SK-N-SH (cell line): ENCODE measurements at regions not wholly inside any gene's neighbourhood (a gene's known extent, or its start where the extent isn't known, plus 50 kb on each side); places are given as distances from the start of the nearest gene placed in this dataset.

Source experiments
- CTCF ChIA-PET: fragments of 300-600, 350-600 bp; formaldehyde crosslinking; extraction: SDS; loops from one replicate; lab custom pipeline; 2021; lab: Yijun Ruan, JAX
- POLR2A ChIA-PET: fragments of 350-600 bp; sonication (Branson Sonifier 250); formaldehyde crosslinking; extraction: SDS; loops from one replicate; lab custom pipeline; 2020; ENCODE audit warnings: antibody characterized with exemption, inconsistent platforms; lab: Yijun Ruan, JAX
- DNase-seq: peaks from one replicate; pipeline ENCODE4 v3.0.0; 2012
- H2AFZ ChIP-seq: fragments of 200-600 bp; sonication (generic); 2 replicates; pipeline ENCODE4 v1.8.1; 2016; ENCODE audit warnings: antibody characterized with exemption, mild to moderate bottlenecking, low read depth
- H3F3A ChIP-seq: fragments of 200-600 bp; sonication (generic); replicated peaks from 2 replicates; pipeline ENCODE3; 2016; ENCODE audit warnings: antibody characterized with exemption, mild to moderate bottlenecking; ENCODE audit not compliant: insufficient read depth
- H3K27ac ChIP-seq, 2 experiments: fragments of 200-500 bp in 1 of 2; fragments of 200-600 bp in 1 of 2; sonication (Bioruptor generic) in 1 of 2; sonication (generic), shearing (Covaris generic) in 1 of 2; 2 replicates each; pipeline versions ENCODE4 v1.5.1 to v1.6.1; 2014 to 2016; ENCODE audit warnings: low read depth in 2 of 2, inconsistent platforms in 1 of 2, low read length in 1 of 2, mild to moderate bottlenecking in 1 of 2, mixed read lengths in 1 of 2
- H3K27me3 ChIP-seq: fragments of 200-600 bp; sonication (generic), shearing (Covaris generic); 2 replicates; pipeline ENCODE4 v1.6.1; 2016; ENCODE audit warnings: mixed run types; ENCODE audit not compliant: insufficient read depth
- H3K36me3 ChIP-seq, 2 experiments: fragments of 200-500 bp in 1 of 2; fragments of 200-600 bp in 1 of 2; sonication (Bioruptor generic) in 1 of 2; sonication (generic) in 1 of 2; replicated peaks in 1 of 2; 2 replicates each; pipeline versions ENCODE3 to v1.5.1; 2014 to 2016; ENCODE audit warnings: low read length in 1 of 2, mild to moderate bottlenecking in 1 of 2; ENCODE audit not compliant: insufficient read depth in 2 of 2, control insufficient read depth in 1 of 2
- H3K4me1 ChIP-seq, 2 experiments: fragments of 200-500 bp in 1 of 2; fragments of 200-600 bp in 1 of 2; sonication (Bioruptor generic) in 1 of 2; sonication (generic), shearing (Covaris generic) in 1 of 2; 2 replicates each; pipeline versions ENCODE4 v1.5.1 to v1.6.1; 2014 to 2016; ENCODE audit warnings: low read depth in 1 of 2, low read length in 1 of 2, mixed run types in 1 of 2; ENCODE audit not compliant: insufficient read depth in 2 of 2, control insufficient read depth in 1 of 2
- H3K4me2 ChIP-seq: fragments of 200-600 bp; sonication (generic), shearing (Covaris generic); 2 replicates; pipeline ENCODE4 v1.6.1; 2017; ENCODE audit warnings: mixed run types
- H3K4me3 ChIP-seq, 2 experiments: fragments of 200-500 bp in 1 of 2; fragments of 200-600 bp in 1 of 2; sonication (Bioruptor generic) in 1 of 2; sonication (generic), shearing (Covaris generic) in 1 of 2; 2 replicates each; pipeline versions ENCODE4 v1.5.1 to v1.8.1; 2014 to 2016; ENCODE audit warnings: low read depth in 2 of 2, inconsistent platforms in 1 of 2, low read length in 1 of 2, mild to moderate bottlenecking in 1 of 2, mixed read lengths in 1 of 2, moderate library complexity in 1 of 2
- H3K79me2 ChIP-seq: fragments of 200-600 bp; sonication (generic); 2 replicates; pipeline ENCODE4 v1.8.1; 2017; ENCODE audit warnings: mild to moderate bottlenecking; ENCODE audit not compliant: insufficient read depth
- H3K9ac ChIP-seq: fragments of 200-600 bp; sonication (generic); 2 replicates; pipeline ENCODE4 v1.6.1; 2017; ENCODE audit warnings: mixed run types
- H3K9me2 ChIP-seq: fragments of 200-600 bp; sonication (generic); 2 replicates; pipeline ENCODE4 v1.6.1; 2017; ENCODE audit warnings: mixed run types
- H3K9me3 ChIP-seq: fragments of 200-600 bp; sonication (generic); 2 replicates; pipeline ENCODE4 v1.6.1; 2017; ENCODE audit warnings: mixed run types, mild to moderate bottlenecking, moderate library complexity
- H4K20me1 ChIP-seq: fragments of 200-600 bp; sonication (generic); 2 replicates; pipeline ENCODE4 v1.6.1; 2017; ENCODE audit warnings: mild to moderate bottlenecking, mixed run types; ENCODE audit not compliant: insufficient read depth
- CHD2 ChIP-seq: fragments of 150-350 bp; IDR thresholded peaks from 2 replicates; pipeline ENCODE4 v1.6.1; 2018; ENCODE audit warnings: low read length; ENCODE audit not compliant: partially characterized antibody
- CTCF ChIP-seq: fragments of 200-600 bp; sonication (generic); IDR thresholded peaks from 2 replicates; pipeline ENCODE4 v1.6.1; 2017; ENCODE audit warnings: antibody characterized with exemption, mild to moderate bottlenecking, moderate library complexity
- ELF1 ChIP-seq: IDR thresholded peaks from 2 replicates; pipeline ENCODE4 v1.4.0; 2012
- EP300 ChIP-seq, 2 experiments: IDR thresholded peaks; 2 replicates each; pipeline versions ENCODE4 v1.4.0 to v1.6.1; 2012; ENCODE audit warnings: borderline replicate concordance in 1 of 2, low read depth in 1 of 2, low read length in 1 of 2
- EZH2phosphoT487 ChIP-seq: fragments of 200-600 bp; sonication (generic); IDR thresholded peaks from 2 replicates; pipeline ENCODE4 v1.6.1; 2017; ENCODE audit warnings: low read depth, mixed run types, mild to moderate bottlenecking, antibody characterized with exemption, moderate library complexity, borderline replicate concordance
- FOSL2 ChIP-seq: IDR thresholded peaks from 2 replicates; pipeline ENCODE4 v1.4.0; 2012; ENCODE audit warnings: low read depth, mild to moderate bottlenecking, moderate library complexity, borderline replicate concordance
- GABPA ChIP-seq: IDR thresholded peaks from 2 replicates; pipeline ENCODE4 v1.4.0; 2012; ENCODE audit warnings: low read depth, mild to moderate bottlenecking
- GATA2 ChIP-seq: sonication (generic); formaldehyde crosslinking; IDR thresholded peaks from 2 replicates; pipeline ENCODE4 v1.5.0; 2020; ENCODE audit warnings: mild to moderate bottlenecking, missing genetic modification reagents
- JUND ChIP-seq: IDR thresholded peaks from 2 replicates; pipeline ENCODE4 v1.4.0; 2012
- MEF2A ChIP-seq: IDR thresholded peaks from 2 replicates; pipeline ENCODE4 v1.4.0; 2012; ENCODE audit warnings: low read depth, borderline replicate concordance
- MXI1 ChIP-seq: IDR thresholded peaks from 2 replicates; pipeline ENCODE4 v1.6.1; 2012; ENCODE audit warnings: mild to moderate bottlenecking, low read depth, low read length, improper control_type of control experiment
- NFIC ChIP-seq: IDR thresholded peaks from 2 replicates; pipeline ENCODE4 v1.4.0; 2012; ENCODE audit warnings: borderline replicate concordance
- POLR2AphosphoS5 ChIP-seq: IDR thresholded peaks from 2 replicates; pipeline ENCODE4 v1.6.1; 2012; ENCODE audit warnings: low read depth, low read length
- RCOR1 ChIP-seq: fragments of 150-350 bp; IDR thresholded peaks from 2 replicates; pipeline ENCODE4 v1.6.1; 2017; ENCODE audit warnings: antibody characterized with exemption, low read length
- RFX5 ChIP-seq: IDR thresholded peaks from 2 replicates; pipeline ENCODE4 v1.6.1; 2012; ENCODE audit warnings: mild to moderate bottlenecking, improper control_type of control experiment, low read length
- RXRA ChIP-seq: IDR thresholded peaks from 2 replicates; pipeline ENCODE4 v1.4.0; 2012; ENCODE audit warnings: low read depth, mild to moderate bottlenecking, borderline replicate concordance
- SIN3A ChIP-seq: IDR thresholded peaks from 2 replicates; pipeline ENCODE4 v1.6.1; 2012; ENCODE audit warnings: low read depth, mild to moderate bottlenecking, low read length, moderate library complexity, borderline replicate concordance
- SMC3 ChIP-seq: IDR thresholded peaks from 2 replicates; pipeline ENCODE4 v1.6.1; 2012; ENCODE audit warnings: low read depth, low read length, improper control_type of control experiment
- TAF1 ChIP-seq: IDR thresholded peaks from 2 replicates; pipeline ENCODE4 v1.6.1; 2012; ENCODE audit warnings: low read depth, mild to moderate bottlenecking, low read length, moderate library complexity, borderline replicate concordance
- TCF12 ChIP-seq: IDR thresholded peaks from 2 replicates; pipeline ENCODE4 v1.4.0; 2012
- USF1 ChIP-seq: IDR thresholded peaks from 2 replicates; pipeline ENCODE4 v1.4.0; 2012; ENCODE audit warnings: low read depth, borderline replicate concordance
- YY1 ChIP-seq: IDR thresholded peaks from 2 replicates; pipeline ENCODE4 v1.4.0; 2012; ENCODE audit warnings: low read depth, mild to moderate bottlenecking
- ZBTB33 ChIP-seq: IDR thresholded peaks from 2 replicates; pipeline ENCODE4 v1.4.0; 2012; ENCODE audit warnings: low read depth, borderline replicate concordance
- WGBS: methylation state at CpG from one replicate; pipeline ENCODE4 v1.1.6; 2017; ENCODE audit warnings: low lambda C conversion rate; 5-methylcytosine and 5-hydroxymethylcytosine counted together

- WGBS, result 0% methylated on average over 2 of the region's 2 CpGs
- H3K9me2 ChIP-seq, result no peaks in the 10 kb centered on the region
These were observed 505.8 kb upstream of the ADAMTS16 start for GRCh38 chr5:4634342-4634741.

GRCh38 chr5:4636378-4636777, 503.8 kb upstream of the ADAMTS16 start:
- Histone ChIP-seq H3K9me2 (no peaks in the 10 kb centered on the region), H2AFZ (no peak overlapping the region), H4K20me1 (no peaks in the 10 kb centered on the region), H3K27me3 (peaks cover 32% of the 10 kb centered on the region; the same call in 1 of the 2 replicates), H3K4me3 (no peak overlapping the region), H3K27ac (no peak overlapping the region), H3K4me1 (no peaks in the 10 kb centered on the region), H3K36me3 (no peaks in the 10 kb centered on the region), H3K4me2 (no peak overlapping the region), H3F3A (no peaks in the 10 kb centered on the region), H3K79me2 (no peaks in the 10 kb centered on the region), H3K9ac (no peak overlapping the region), H3K9me3 (no peaks in the 10 kb centered on the region)
- no peak for DNase-seq
- ChIA-PET CTCF (no interaction called here), POLR2A (no interaction called here)
- TF ChIP-seq EZH2phosphoT487 (no peak), SIN3A (no peak), FOSL2 (no peak), TCF12 (no peak), ZBTB33 (no peak), NFIC (no peak), SMC3 (no peak), RXRA (no peak), CHD2 (no peak), GATA2 (CRISPR knock-in tag) (no peak), ELF1 (no peak), EP300 (IDR thresholded peaks at IDR 0.05; ENCODE audit: borderline replicate concordance in 1 of 2, low read depth in 1 of 2, low read length in 1 of 2) (no peak), GABPA (no peak), YY1 (no peak), RCOR1 (no peak), USF1 (no peak), MXI1 (no peak)
- WGBS, result 8% methylated on average over 6 of the region's 6 CpGs

More at GRCh38 chr5:4634342-4634741, 505.8 kb upstream of the ADAMTS16 start:
- no peak overlapping the region for H3K9ac ChIP-seq
- H3K79me2 ChIP-seq, result no peaks in the 10 kb centered on the region
- ChIA-PET POLR2A (no interaction called here), CTCF (no interaction called here)
- H3K36me3 ChIP-seq, result no peaks in the 10 kb centered on the region
- peaks cover 36% of the 10 kb centered on the region; the same call in 1 of the 2 replicates for H3K27me3 ChIP-seq
- TF ChIP-seq GABPA, result no peak
- TF ChIP-seq TAF1, result no peak
- no peak for TF ChIP-seq CTCF
- TF ChIP-seq JUND, result no peak
- no peak for TF ChIP-seq RFX5
- no peak for TF ChIP-seq MEF2A
- TF ChIP-seq POLR2AphosphoS5, result no peak
- no peak overlapping the region for H3K4me3 ChIP-seq
- no peaks in the 10 kb centered on the region for H3K9me3 ChIP-seq
- H3K4me1 ChIP-seq, result no peaks in the 10 kb centered on the region
- no peak overlapping the region for H3K4me2 ChIP-seq
- no peak for DNase-seq
- no peak overlapping the region for H2AFZ ChIP-seq
- no peak overlapping the region for H3K27ac ChIP-seq
- H4K20me1 ChIP-seq, result no peaks in the 10 kb centered on the region
- H3F3A ChIP-seq, result no peaks in the 10 kb centered on the region
